Upper lobe of right lung (tissue), 1 donor: ENCODE measurements at regions not wholly inside any gene's neighbourhood (a gene's known extent, or its start where the extent isn't known, plus 50 kb on each side); places are given as distances from the start of the nearest gene placed in this dataset.

ENCODE experiments used
- ATAC-seq: fragments of 200-7000 bp; cut with Tn5 transposase; one replicate; pipeline ENCODE4 v1.9.1; 2020; ENCODE audit warnings: mild to moderate bottlenecking, moderate library complexity
- DNase-seq: peaks from one replicate; pipeline ENCODE4 v3.0.0-alpha.2; 2020
- H3K27ac ChIP-seq: fragments of 200-600 bp; one replicate; pipeline ENCODE4 v1.8.0; 2022
- H3K27me3 ChIP-seq: fragments of 200-600 bp; one replicate; pipeline ENCODE4 v1.8.0; 2022; ENCODE audit warnings: mild to moderate bottlenecking
- H3K36me3 ChIP-seq: fragments of 200-600 bp; one replicate; pipeline ENCODE4 v1.8.0; 2022
- H3K4me1 ChIP-seq: fragments of 200-600 bp; one replicate; pipeline ENCODE4 v1.8.0; 2022
- H3K4me3 ChIP-seq: fragments of 200-600 bp; one replicate; pipeline ENCODE4 v1.8.0; 2022; ENCODE audit warnings: mild to moderate bottlenecking
- H3K9me3 ChIP-seq: fragments of 200-600 bp; one replicate; pipeline ENCODE4 v1.8.0; 2022
- CTCF ChIP-seq: fragments of 200-600 bp; IDR thresholded peaks from one replicate; pipeline ENCODE4 v1.8.0; 2022; ENCODE audit warnings: antibody characterized with exemption
- intact Hi-C: fragments of 100-400 bp; cut with DNase I; formaldehyde crosslinking; loops from one replicate; pipeline ENCODE4 v1.11.0; 2022
- donor health status: DM: no; HTN: yes; CAD: no; lungs with severe emphysema.

- H3K9me3 ChIP-seq, result no peaks in the 10 kb centered on the region
- H3K36me3 ChIP-seq, result no peaks in the 10 kb centered on the region
- no peak for TF ChIP-seq CTCF
- H3K27me3 ChIP-seq, result no peaks in the 10 kb centered on the region
- no peaks in the 10 kb centered on the region for H3K4me1 ChIP-seq
- ATAC-seq, result no peak
- intact Hi-C loops, result no loop called here
- H3K4me3 ChIP-seq, result no peak overlapping the region
- H3K27ac ChIP-seq, result no peak overlapping the region
- DNase-seq, result no peak
Observed at GRCh38 chr2:163467251-163467630, 268.6 kb downstream of the FIGN start.

- Histone ChIP-seq H3K36me3 (no peaks in the 10 kb centered on the region), H3K4me3 (no peak overlapping the region), H3K27ac (no peak overlapping the region), H3K27me3 (no peaks in the 10 kb centered on the region), H3K4me1 (no peaks in the 10 kb centered on the region), H3K9me3 (no peaks in the 10 kb centered on the region)
- TF ChIP-seq CTCF, result no peak
- DNase-seq, result no peak
- ATAC-seq, result no peak
- intact Hi-C loops, result no loop called here
Observed at GRCh38 chr2:163466331-163467250, 269.2 kb downstream of the FIGN start.

GRCh38 chr2:163465440-163465839 is 270.4 kb downstream of the FIGN start:
- no peaks in the 10 kb centered on the region for H3K4me1 ChIP-seq
- H3K36me3 ChIP-seq, result no peaks in the 10 kb centered on the region
- intact Hi-C loops, result no loop called here
- H3K27ac ChIP-seq, result no peak overlapping the region
- H3K27me3 ChIP-seq, result no peaks in the 10 kb centered on the region
- no peak overlapping the region for H3K4me3 ChIP-seq
- DNase-seq, result no peak
- ATAC-seq, result no peak
- no peak for TF ChIP-seq CTCF
- H3K9me3 ChIP-seq, result no peaks in the 10 kb centered on the region

- no peak overlapping the region for H3K27ac ChIP-seq
- ATAC-seq (no peak), DNase-seq (no peak)
- no peak overlapping the region for H3K4me3 ChIP-seq
- intact Hi-C loops, result no loop called here
- no peak for TF ChIP-seq CTCF
- no peaks in the 10 kb centered on the region for H3K4me1 ChIP-seq
- no peaks in the 10 kb centered on the region for H3K36me3 ChIP-seq
- no peaks in the 10 kb centered on the region for H3K27me3 ChIP-seq
- no peaks in the 10 kb centered on the region for H3K9me3 ChIP-seq
Observed at GRCh38 chr2:163463411-163463810, 272.4 kb downstream of the FIGN start.

GRCh38 chr2:163462993-163463392 is 272.8 kb downstream of the FIGN start:
- no peak for DNase-seq
- intact Hi-C loops, result no loop called here
- no peaks in the 10 kb centered on the region for H3K36me3 ChIP-seq
- H3K4me1 ChIP-seq, result no peaks in the 10 kb centered on the region
- no peaks in the 10 kb centered on the region for H3K27me3 ChIP-seq
- TF ChIP-seq CTCF, result no peak
- no peak overlapping the region for H3K27ac ChIP-seq
- no peak overlapping the region for H3K4me3 ChIP-seq
- no peaks in the 10 kb centered on the region for H3K9me3 ChIP-seq
- ATAC-seq, result no peak
